ENCODE measurements at regions not wholly inside any gene's neighbourhood (a gene's known extent, or its start where the extent isn't known, plus 50 kb on each side); places are given as distances from the start of the nearest gene placed in this dataset.

GRCh38 chr12:95607642-95608041 is 56.4 kb upstream of the USP44 start:
- ATAC-seq (peak; percentile 58), DNase-seq (ENCODE audit: low spot score) (no peak)

GRCh38 chr12:95605875-95606274 is 54.6 kb upstream of the USP44 start:
- intact Hi-C loops (cut with DNase I): no loop called here
- ATAC-seq: no peak
- no peak for DNase-seq (ENCODE audit: low spot score)

More at GRCh38 chr12:95607642-95608041, 56.4 kb upstream of the USP44 start:
- intact Hi-C loops (cut with DNase I): no loop called here

- no peak for DNase-seq (ENCODE audit: low spot score)
- intact Hi-C loops (cut with DNase I): no loop called here
- no peak for ATAC-seq
These were observed 53.8 kb upstream of the USP44 start for GRCh38 chr12:95605087-95605486.

- no peak for ATAC-seq
- intact Hi-C loops (cut with DNase I): no loop called here
- no peak for DNase-seq (ENCODE audit: low spot score)
These were observed 52.3 kb upstream of the USP44 start for GRCh38 chr12:95603351-95604145.

- ATAC-seq: peak; percentile 43
- intact Hi-C loops (cut with DNase I): no loop called here
- DNase-seq (ENCODE audit: low spot score): no peak
These were observed 50.0 kb upstream of the USP44 start for GRCh38 chr12:95601091-95601961.
